Loucy (cell line): ENCODE measurements at regions not wholly inside any gene's neighbourhood (a gene's known extent, or its start where the extent isn't known, plus 50 kb on each side); places are given as distances from the start of the nearest gene placed in this dataset.

Experiments used
- H2AFZ ChIP-seq: fragments of 200-600 bp; sonication (generic); 2 replicates; pipeline ENCODE4 v1.6.0; 2016; ENCODE audit warnings: antibody characterized with exemption, mild to moderate bottlenecking, low read length, moderate library complexity
- H3F3A ChIP-seq: fragments of 200-600 bp; 2 replicates; pipeline ENCODE4 v1.6.0; 2016; ENCODE audit warnings: antibody characterized with exemption, low read depth, mild to moderate bottlenecking
- H3K27me3 ChIP-seq: fragments of 200-600 bp; sonication (generic); 2 replicates; pipeline ENCODE4 v1.6.1; 2014; ENCODE audit warnings: low read length, mild to moderate bottlenecking; ENCODE audit not compliant: insufficient read depth, poor library complexity, severe bottlenecking
- H3K36me3 ChIP-seq: fragments of 200-600 bp; sonication (generic); 2 replicates; pipeline ENCODE4 v1.6.1; 2016; ENCODE audit warnings: low read length; ENCODE audit not compliant: insufficient read depth
- H3K4me1 ChIP-seq: fragments of 200-600 bp; sonication (generic); 2 replicates; pipeline ENCODE4 v1.5.1; 2014; ENCODE audit warnings: low read length, mild to moderate bottlenecking; ENCODE audit not compliant: insufficient read depth, poor library complexity, severe bottlenecking
- H3K4me2 ChIP-seq: fragments of 200-600 bp; sonication (generic); 2 replicates; pipeline ENCODE4 v1.6.0; 2014; ENCODE audit warnings: antibody characterized with exemption, low read length, low read depth, mild to moderate bottlenecking; ENCODE audit not compliant: poor library complexity, severe bottlenecking
- H3K4me3 ChIP-seq: fragments of 200-600 bp; sonication (generic); 2 replicates; pipeline ENCODE4 v1.5.1; 2014; ENCODE audit warnings: low read length, mild to moderate bottlenecking, mixed read lengths; ENCODE audit not compliant: poor library complexity, severe bottlenecking
- H3K79me2 ChIP-seq: fragments of 200-600 bp; sonication (generic); 2 replicates; pipeline ENCODE4 v1.6.1; 2014; ENCODE audit warnings: low read length; ENCODE audit not compliant: insufficient read depth
- H3K9ac ChIP-seq: fragments of 200-600 bp; sonication (generic); 2 replicates; pipeline ENCODE4 v1.6.0; 2014; ENCODE audit warnings: mild to moderate bottlenecking, low read depth, low read length, moderate library complexity; ENCODE audit not compliant: poor library complexity, severe bottlenecking
- H3K9me2 ChIP-seq: fragments of 200-600 bp; sonication (generic); replicated peaks from 2 replicates; pipeline ENCODE4 v1.6.1; 2016; ENCODE audit warnings: low read depth, low read length, mixed read lengths
- H3K9me3 ChIP-seq: fragments of 200-600 bp; sonication (generic); 2 replicates; pipeline ENCODE4 v1.6.1; 2014; ENCODE audit warnings: mild to moderate bottlenecking, antibody characterized with exemption, low read length, low read depth; ENCODE audit not compliant: insufficient read depth
- H4K20me1 ChIP-seq: fragments of 200-600 bp; sonication (generic); 2 replicates; pipeline ENCODE4 v1.6.0; 2014; ENCODE audit warnings: antibody characterized with exemption, low read length, mild to moderate bottlenecking; ENCODE audit not compliant: insufficient read depth, poor library complexity, severe bottlenecking
- EZH2phosphoT487 ChIP-seq: fragments of 200-600 bp; IDR thresholded peaks from 2 replicates; pipeline ENCODE4 v1.6.1; 2018; ENCODE audit warnings: antibody characterized with exemption, mild to moderate bottlenecking, moderate library complexity, borderline replicate concordance
- TF ChIP-seq, protein P1 (sequence below): fragments of 200-600 bp; sonication (generic); conservative IDR thresholded peaks from 2 replicates; pipeline ENCODE4 v1.5.1; 2014; ENCODE audit warnings: mild to moderate bottlenecking, antibody characterized with exemption, low read length

DNA sequence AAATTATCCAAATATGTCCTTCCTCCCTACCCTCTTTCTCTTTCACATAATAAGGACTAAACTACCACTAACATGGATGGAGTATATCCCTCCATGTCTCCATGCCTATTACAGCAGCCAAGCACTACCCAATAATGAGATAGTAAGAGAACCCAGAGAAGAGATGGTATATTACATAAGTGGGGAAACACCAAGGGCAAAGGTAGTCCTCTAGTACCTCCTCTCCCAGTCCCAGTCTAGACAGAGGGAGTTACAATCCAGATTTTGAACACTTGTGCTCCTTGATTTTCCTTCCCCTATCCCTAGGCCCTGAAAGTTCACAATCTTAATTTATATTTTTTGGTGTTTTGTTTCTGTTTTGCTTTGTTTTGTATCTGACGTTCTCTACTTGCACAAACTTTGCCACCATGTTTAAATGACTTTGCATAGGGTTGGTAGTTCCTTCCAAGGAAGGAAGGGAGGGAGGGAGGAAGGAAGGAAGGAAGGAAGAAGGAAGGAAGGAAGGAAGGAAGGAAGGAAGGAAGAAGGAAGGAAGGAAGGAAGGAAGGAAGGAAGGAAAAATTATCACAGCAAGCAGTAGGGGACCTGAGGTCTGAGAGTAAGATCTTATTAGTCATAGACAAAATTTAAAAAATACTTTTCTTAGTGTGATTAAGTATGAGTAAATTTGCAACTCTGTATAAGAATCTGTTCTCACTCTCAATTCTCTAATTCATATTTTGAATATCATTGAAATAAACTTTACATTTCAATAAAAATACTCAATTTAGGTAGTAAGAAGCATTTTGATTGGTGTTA lies 521.9 kb downstream of the PTPRC start:
- Histone ChIP-seq H3K4me3 (no peak overlapping the region), H3K9me3 (no peaks in the 10 kb centered on the region), H3K79me2 (no peaks in the 10 kb centered on the region), H3K9me2 (no peaks in the 10 kb centered on the region), H3K4me1 (peaks cover 55% of the 10 kb centered on the region), H3K27me3 (no peaks in the 10 kb centered on the region), H3K4me2 (peak overlapping the region; percentile 68), H3F3A (no peaks in the 10 kb centered on the region), H3K36me3 (no peaks in the 10 kb centered on the region), H2AFZ (no peak overlapping the region), H4K20me1 (no peaks in the 10 kb centered on the region), H3K9ac (no peak overlapping the region)
- TF ChIP-seq, protein P1, sequence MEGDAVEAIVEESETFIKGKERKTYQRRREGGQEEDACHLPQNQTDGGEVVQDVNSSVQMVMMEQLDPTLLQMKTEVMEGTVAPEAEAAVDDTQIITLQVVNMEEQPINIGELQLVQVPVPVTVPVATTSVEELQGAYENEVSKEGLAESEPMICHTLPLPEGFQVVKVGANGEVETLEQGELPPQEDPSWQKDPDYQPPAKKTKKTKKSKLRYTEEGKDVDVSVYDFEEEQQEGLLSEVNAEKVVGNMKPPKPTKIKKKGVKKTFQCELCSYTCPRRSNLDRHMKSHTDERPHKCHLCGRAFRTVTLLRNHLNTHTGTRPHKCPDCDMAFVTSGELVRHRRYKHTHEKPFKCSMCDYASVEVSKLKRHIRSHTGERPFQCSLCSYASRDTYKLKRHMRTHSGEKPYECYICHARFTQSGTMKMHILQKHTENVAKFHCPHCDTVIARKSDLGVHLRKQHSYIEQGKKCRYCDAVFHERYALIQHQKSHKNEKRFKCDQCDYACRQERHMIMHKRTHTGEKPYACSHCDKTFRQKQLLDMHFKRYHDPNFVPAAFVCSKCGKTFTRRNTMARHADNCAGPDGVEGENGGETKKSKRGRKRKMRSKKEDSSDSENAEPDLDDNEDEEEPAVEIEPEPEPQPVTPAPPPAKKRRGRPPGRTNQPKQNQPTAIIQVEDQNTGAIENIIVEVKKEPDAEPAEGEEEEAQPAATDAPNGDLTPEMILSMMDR = no peak

DNA sequence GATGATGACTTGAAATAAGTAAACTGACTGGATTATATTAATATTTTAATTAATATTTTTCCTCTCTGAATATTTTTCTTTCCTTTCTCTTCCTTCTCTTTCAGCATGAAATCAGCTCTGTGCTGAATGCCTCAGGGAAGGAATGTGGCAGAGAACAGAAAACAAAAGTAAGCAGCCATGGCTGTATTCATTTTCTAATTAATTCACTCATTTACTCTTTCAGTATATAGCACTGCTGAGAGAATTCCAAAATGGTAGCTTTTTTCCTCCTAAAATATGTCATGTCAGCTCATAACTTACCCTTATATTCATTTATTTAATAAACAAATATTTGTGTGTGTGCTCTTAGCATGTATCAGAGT lies 522.5 kb downstream of the PTPRC start:
- no peaks in the 10 kb centered on the region for H3K9me2 ChIP-seq
- no peaks in the 10 kb centered on the region for H3K79me2 ChIP-seq
- H3K36me3 ChIP-seq = no peaks in the 10 kb centered on the region
- peak overlapping the region; percentile 68 for H3K4me2 ChIP-seq
- peak overlapping the region; percentile 72; the same call in 1 of the 2 replicates for H2AFZ ChIP-seq
- TF ChIP-seq, protein P1 = no peak
- TF ChIP-seq EZH2phosphoT487 = no peak
- H3K4me3 ChIP-seq = peak overlapping the region; percentile 31
- peaks cover 49% of the 10 kb centered on the region for H3K4me1 ChIP-seq
- H3F3A ChIP-seq = no peaks in the 10 kb centered on the region
- no peaks in the 10 kb centered on the region for H3K9me3 ChIP-seq
- no peaks in the 10 kb centered on the region for H3K27me3 ChIP-seq
- no peaks in the 10 kb centered on the region for H4K20me1 ChIP-seq
- H3K9ac ChIP-seq = no peak overlapping the region

DNA sequence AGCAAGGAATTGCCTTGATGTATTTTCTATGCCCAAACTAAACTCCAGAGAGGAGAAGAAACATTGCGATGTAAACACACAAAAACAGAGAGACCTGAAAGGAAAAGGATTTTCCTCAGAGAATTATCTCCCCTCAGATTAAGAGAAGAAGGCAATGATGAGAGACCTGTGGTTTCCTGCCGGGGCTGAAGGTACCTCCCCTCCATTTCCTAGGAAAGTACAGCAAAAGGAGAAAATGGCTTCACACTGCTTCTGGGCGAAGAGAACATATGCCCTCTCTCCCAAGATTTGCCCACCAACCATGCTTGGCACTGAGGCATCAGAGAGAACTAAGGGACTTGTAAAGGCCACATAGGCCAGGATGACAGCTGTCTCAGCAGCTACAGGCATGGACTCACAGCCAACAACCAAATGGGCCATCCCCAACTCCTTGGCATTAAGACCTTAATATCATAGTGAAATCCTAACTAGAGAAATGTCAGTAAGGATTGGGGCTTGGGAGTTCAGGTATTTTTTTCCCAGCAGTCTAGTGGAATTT lies 523.0 kb downstream of the PTPRC start:
- H4K20me1 ChIP-seq = no peaks in the 10 kb centered on the region
- peaks cover 49% of the 10 kb centered on the region for H3K4me1 ChIP-seq
- no peaks in the 10 kb centered on the region for H3K36me3 ChIP-seq
- H3K4me3 ChIP-seq = peak overlapping the region; percentile 31
- no peak for TF ChIP-seq EZH2phosphoT487
- TF ChIP-seq, protein P1 = no peak
- H2AFZ ChIP-seq = peak overlapping the region; percentile 72
- no peak overlapping the region for H3K9ac ChIP-seq
- peak overlapping the region; percentile 68 for H3K4me2 ChIP-seq
- H3F3A ChIP-seq = no peaks in the 10 kb centered on the region
- no peaks in the 10 kb centered on the region for H3K9me3 ChIP-seq
- no peaks in the 10 kb centered on the region for H3K79me2 ChIP-seq
- H3K27me3 ChIP-seq = no peaks in the 10 kb centered on the region
- no peaks in the 10 kb centered on the region for H3K9me2 ChIP-seq
